GM18868 (cell line): ENCODE measurements at regions not wholly inside any gene's neighbourhood (a gene's known extent, or its start where the extent isn't known, plus 50 kb on each side); places are given as distances from the start of the nearest gene placed in this dataset.
"Not testable (repeated sequence)": the region's sequence is repeated elsewhere in the genome, so short reads cannot be mapped to it uniquely, and the experiment has no call there.

Source experiments
- ATAC-seq: cut with Tn5 transposase; IDR thresholded peaks from one replicate; pipeline ENCODE4 v1.9.1; 2021; ENCODE audit warnings: mild to moderate bottlenecking, moderate library complexity; ENCODE audit not compliant: unreplicated experiment

GRCh38 chr11:29260939-29261705 lies 755.7 kb downstream of the KCNA4 start:
- ATAC-seq: peak; percentile 64

- ATAC-seq: no peak
Measured at GRCh38 chr11:29258411-29258810, 758.4 kb downstream of the KCNA4 start.

GRCh38 chr11:29256580-29256979 lies 760.2 kb downstream of the KCNA4 start:
- ATAC-seq: no peak

GRCh38 chr11:29255401-29255800 lies 761.4 kb downstream of the KCNA4 start:
- ATAC-seq: no peak

- peak; percentile 96 for ATAC-seq
Measured at GRCh38 chr11:29251738-29252137, 765.1 kb downstream of the KCNA4 start.

GRCh38 chr11:29249713-29250112 lies 767.1 kb downstream of the KCNA4 start:
- no peak for ATAC-seq

- ATAC-seq: no peak
Measured at GRCh38 chr11:29244355-29244754, 772.5 kb downstream of the KCNA4 start.

- no peak for ATAC-seq
Measured at GRCh38 chr11:29243616-29244015, 773.2 kb downstream of the KCNA4 start.

GRCh38 chr11:29231991-29232390 lies 784.8 kb downstream of the KCNA4 start:
- ATAC-seq: no peak

GRCh38 chr11:29231586-29231985 lies 785.2 kb downstream of the KCNA4 start:
- ATAC-seq: no peak

GRCh38 chr11:29227811-29228210 lies 789.0 kb downstream of the KCNA4 start:
- ATAC-seq: no peak

GRCh38 chr11:29224739-29225384 lies 792.0 kb downstream of the KCNA4 start:
- ATAC-seq: peak; percentile 67

- not testable (repeated sequence) for ATAC-seq
Measured at GRCh38 chr11:29219531-29219930, 797.3 kb downstream of the KCNA4 start.

- ATAC-seq: no peak
Measured at GRCh38 chr11:29217901-29218300, 798.9 kb downstream of the KCNA4 start.

- no peak for ATAC-seq
Measured at GRCh38 chr11:29214833-29215232, 802.0 kb downstream of the KCNA4 start.

GRCh38 chr11:29211202-29211601 lies 805.6 kb downstream of the KCNA4 start:
- no peak for ATAC-seq

GRCh38 chr11:29210426-29210825 lies 806.4 kb downstream of the KCNA4 start:
- ATAC-seq: no peak

GRCh38 chr11:29208117-29208516 lies 808.7 kb downstream of the KCNA4 start:
- ATAC-seq: no peak

GRCh38 chr11:29200791-29201562 lies 815.9 kb downstream of the KCNA4 start:
- ATAC-seq: no peak

GRCh38 chr11:29190313-29190712 lies 826.5 kb downstream of the KCNA4 start:
- no peak for ATAC-seq

- no peak for ATAC-seq
Measured at GRCh38 chr11:29187215-29187614, 829.6 kb downstream of the KCNA4 start.
